ENCODE measurements at regions not wholly inside any gene's neighbourhood (a gene's known extent, or its start where the extent isn't known, plus 50 kb on each side); places are given as distances from the start of the nearest gene placed in this dataset.
A peak's percentile ranks its signal among the peaks of the same experiment; 100 is the strongest.

DNA sequence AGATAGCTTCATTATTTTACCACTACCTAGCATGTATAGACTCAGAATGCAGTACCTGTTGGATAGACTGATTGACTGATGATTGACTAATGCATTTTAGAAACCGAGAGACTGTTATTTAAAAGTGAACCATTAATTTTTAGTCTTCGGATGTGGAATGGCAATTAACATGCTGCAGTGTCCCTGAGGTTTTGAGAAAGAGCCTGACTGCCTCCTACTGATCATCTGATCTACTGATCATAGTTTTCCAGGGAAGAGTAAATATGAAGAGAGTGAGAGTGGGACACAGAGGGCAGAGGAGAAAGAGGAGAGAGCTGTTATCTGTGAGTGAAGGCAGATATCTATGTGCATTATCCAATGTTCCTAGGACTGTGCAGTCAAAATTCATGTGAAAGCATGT lies 764.7 kb downstream of the TRIML1 start:
- Mint-ChIP-seq H3K27me3 (no peaks in the 10 kb centered on the region), H3K4me3 (no peak overlapping the region), H3K27ac (no peak overlapping the region), H3K36me3 (ENCODE audit: low read depth) (no peaks in the 10 kb centered on the region), H3K4me1 (no peaks in the 10 kb centered on the region), H3K9me3 (ENCODE audit: low read depth) (peaks cover 10% of the 10 kb centered on the region)
- intact Hi-C loops (cut with DNase I, micrococcal nuclease): no loop called here
- DNase-seq: no peak
- ChIA-PET POLR2A (no interaction called here), CTCF (no interaction called here)
- no peak for ATAC-seq

DNA sequence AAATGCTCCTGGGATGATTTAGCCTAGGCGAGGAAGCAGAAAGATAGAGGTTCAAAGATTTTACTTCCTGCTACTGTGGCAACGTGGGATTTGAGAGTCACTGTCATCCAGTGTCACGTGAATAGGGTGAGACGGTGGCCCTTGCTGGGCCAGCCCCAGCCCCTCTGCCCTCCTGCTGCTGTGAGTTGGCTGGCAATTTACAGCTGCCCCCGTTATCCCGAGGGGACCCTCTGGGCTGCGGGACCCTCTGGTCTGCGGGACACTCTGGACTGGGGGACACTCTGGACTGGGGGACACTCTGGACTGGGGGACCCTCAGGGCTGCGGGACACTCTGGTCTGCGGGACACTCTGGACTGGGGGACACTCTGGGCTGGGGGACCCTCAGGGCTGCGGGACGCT lies 765.4 kb downstream of the TRIML1 start:
- Mint-ChIP-seq H3K4me1 (no peaks in the 10 kb centered on the region), H3K4me3 (no peak overlapping the region), H3K27me3 (no peaks in the 10 kb centered on the region), H3K27ac (no peak overlapping the region), H3K36me3 (ENCODE audit: low read depth) (no peaks in the 10 kb centered on the region), H3K9me3 (ENCODE audit: low read depth) (peaks cover 8% of the 10 kb centered on the region)
- CTCF ChIA-PET: no interaction called here
- ATAC-seq (no peak), DNase-seq (no peak)
- intact Hi-C loops (cut with DNase I, micrococcal nuclease): no loop called here
- POLR2A ChIA-PET: no interaction called here

DNA sequence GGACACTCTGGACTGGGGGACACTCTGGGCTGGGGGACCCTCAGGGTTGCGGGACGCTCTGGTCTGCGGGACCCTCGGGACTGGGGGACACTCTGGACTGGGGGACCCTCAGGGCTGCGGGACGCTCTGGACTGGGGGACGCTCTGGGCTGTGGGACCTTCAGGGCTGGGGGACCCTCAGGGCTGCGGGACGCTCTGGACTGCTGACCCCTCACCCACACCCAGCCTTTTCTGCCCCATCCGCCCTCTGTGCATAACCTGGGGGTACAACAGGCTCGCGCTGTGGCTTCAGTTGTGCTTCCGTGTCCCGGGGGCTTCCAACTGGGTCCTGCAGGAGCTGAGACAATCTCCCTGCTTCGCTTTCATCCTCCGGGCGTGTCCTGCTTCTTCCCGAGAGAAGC lies 766.0 kb downstream of the TRIML1 start:
- ChIA-PET POLR2A (no interaction called here), CTCF (no interaction called here)
- ATAC-seq (no peak), DNase-seq (no peak)
- intact Hi-C loops (cut with DNase I, micrococcal nuclease): no loop called here
- Mint-ChIP-seq H3K36me3 (ENCODE audit: low read depth) (no peaks in the 10 kb centered on the region), H3K9me3 (ENCODE audit: low read depth) (peaks cover 8% of the 10 kb centered on the region), H3K27ac (no peak overlapping the region), H3K4me3 (no peak overlapping the region), H3K27me3 (no peaks in the 10 kb centered on the region), H3K4me1 (no peaks in the 10 kb centered on the region)

DNA sequence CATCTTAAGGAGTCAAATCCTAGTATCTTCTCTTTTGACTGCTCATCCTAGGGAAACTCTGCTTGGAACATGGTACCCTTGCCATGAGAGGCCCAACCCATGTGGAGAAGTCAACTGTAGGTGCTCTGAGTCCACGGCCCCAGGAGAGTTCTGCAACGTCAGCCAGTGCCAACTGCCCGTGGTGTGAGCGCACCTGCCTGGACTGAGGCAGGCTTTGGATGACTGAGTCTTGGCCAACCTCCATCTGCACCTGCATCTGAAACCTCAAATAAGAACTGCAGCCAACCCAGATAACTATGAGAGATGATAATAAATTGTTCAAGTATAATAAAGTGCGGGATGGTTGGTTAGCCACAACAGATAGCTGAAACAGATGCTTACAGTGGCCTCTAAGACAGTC lies 772.0 kb downstream of the TRIML1 start:
- intact Hi-C loops (cut with DNase I, micrococcal nuclease): no loop called here
- Mint-ChIP-seq H3K36me3 (ENCODE audit: low read depth) (no peaks in the 10 kb centered on the region), H3K27me3 (no peaks in the 10 kb centered on the region), H3K27ac (no peak overlapping the region), H3K9me3 (ENCODE audit: low read depth) (peaks cover 10% of the 10 kb centered on the region), H3K4me1 (no peaks in the 10 kb centered on the region), H3K4me3 (no peak overlapping the region)
- ATAC-seq (no peak), DNase-seq (no peak)
- ChIA-PET POLR2A (no interaction called here), CTCF (no interaction called here)

DNA sequence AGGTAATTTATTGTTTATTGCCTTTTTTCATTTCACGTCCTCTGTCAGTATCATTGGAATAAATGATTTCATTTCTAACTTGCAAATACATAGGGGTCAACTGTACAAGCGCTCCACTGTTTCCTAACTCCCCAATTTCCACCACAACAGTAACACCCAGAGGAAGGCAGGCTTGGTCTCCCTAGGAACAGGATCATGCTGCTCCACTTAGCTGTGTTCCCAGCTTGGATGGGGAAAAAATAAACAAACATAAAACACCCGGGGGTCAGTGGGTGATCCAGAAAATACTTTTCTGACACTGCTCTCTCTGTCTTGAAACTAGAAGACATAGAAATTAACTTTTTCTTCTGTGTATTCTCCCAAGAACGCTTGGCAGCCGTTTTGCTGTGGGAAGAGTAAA lies 772.5 kb downstream of the TRIML1 start:
- no peak for DNase-seq
- Mint-ChIP-seq H3K27ac (no peak overlapping the region), H3K36me3 (ENCODE audit: low read depth) (no peaks in the 10 kb centered on the region), H3K9me3 (ENCODE audit: low read depth) (peaks cover 11% of the 10 kb centered on the region), H3K27me3 (no peaks in the 10 kb centered on the region), H3K4me1 (no peaks in the 10 kb centered on the region), H3K4me3 (no peak overlapping the region)
- ATAC-seq: no peak
- ChIA-PET CTCF (no interaction called here), POLR2A (no interaction called here)
- intact Hi-C loops (cut with DNase I, micrococcal nuclease): no loop called here

DNA sequence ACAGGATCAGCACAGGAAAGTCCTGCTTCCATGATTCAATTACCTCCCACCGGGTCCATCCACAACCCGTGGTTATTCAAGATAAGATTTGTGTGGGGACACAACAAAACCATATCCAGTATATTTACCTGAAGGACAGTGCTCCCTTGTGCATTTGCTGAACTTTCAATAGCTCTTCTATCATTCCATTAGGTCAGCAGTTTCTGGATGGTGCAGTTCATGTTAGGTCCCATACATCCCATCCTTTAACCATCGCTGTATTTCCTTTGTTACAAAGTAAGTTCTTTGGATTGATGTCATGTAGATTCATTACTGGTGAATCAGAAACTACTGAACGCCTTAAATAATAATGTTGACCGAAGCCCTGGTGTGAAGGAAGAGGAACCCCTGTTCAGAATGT lies 775.9 kb downstream of the TRIML1 start:
- intact Hi-C loops (cut with DNase I, micrococcal nuclease): no loop called here
- Mint-ChIP-seq H3K27ac (no peak overlapping the region), H3K4me1 (no peaks in the 10 kb centered on the region), H3K4me3 (no peak overlapping the region), H3K9me3 (ENCODE audit: low read depth) (peaks cover 23% of the 10 kb centered on the region), H3K27me3 (no peaks in the 10 kb centered on the region), H3K36me3 (ENCODE audit: low read depth) (no peaks in the 10 kb centered on the region)
- POLR2A ChIA-PET: no interaction called here
- DNase-seq: no peak
- CTCF ChIA-PET: no interaction called here
- ATAC-seq: no peak

DNA sequence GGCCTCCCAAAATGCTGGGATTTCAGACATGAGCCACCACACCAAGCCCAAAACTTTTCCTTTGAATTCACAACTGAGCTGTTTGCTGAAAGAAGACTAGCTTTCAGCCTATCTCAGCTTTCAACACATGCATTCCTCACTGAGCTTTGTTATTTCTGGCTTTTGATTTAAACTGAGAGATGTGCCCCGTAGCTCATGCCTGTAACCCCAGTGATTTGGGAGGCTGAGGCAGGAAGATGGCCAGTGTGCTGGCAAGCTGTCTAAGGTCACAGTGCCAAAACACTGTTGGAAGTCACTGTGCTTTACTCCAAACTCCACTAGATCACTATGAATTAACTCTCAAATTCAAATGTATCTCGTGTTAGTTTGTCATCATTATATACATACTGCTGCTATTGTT lies 779.5 kb downstream of the TRIML1 start:
- ChIA-PET POLR2A (no interaction called here), CTCF (no interaction called here)
- intact Hi-C loops (cut with DNase I, micrococcal nuclease): no loop called here
- Mint-ChIP-seq H3K4me1 (no peaks in the 10 kb centered on the region), H3K9me3 (ENCODE audit: low read depth) (peaks cover 21% of the 10 kb centered on the region), H3K27me3 (no peaks in the 10 kb centered on the region), H3K4me3 (no peak overlapping the region), H3K36me3 (ENCODE audit: low read depth) (no peaks in the 10 kb centered on the region), H3K27ac (no peak overlapping the region)
- DNase-seq (no peak), ATAC-seq (no peak)

DNA sequence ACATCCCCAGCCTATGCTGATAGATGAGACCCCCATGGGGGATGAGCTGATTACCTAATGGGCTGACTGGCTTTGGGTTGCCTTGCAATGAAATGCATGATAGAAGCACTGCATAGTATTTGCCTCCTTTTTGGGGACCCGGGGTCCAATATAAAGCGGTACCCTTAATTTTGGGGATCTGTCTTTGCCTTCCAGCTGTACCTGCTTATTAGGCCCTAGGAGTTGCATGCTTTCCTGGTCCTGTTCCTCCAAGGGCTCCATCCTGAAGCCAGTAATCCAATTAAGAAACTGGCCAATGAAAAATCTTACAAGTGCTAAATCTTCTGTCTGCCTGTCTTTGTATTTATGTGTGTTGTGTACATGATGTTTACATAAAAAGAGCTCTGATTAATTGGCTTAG lies 791.6 kb downstream of the TRIML1 start:
- no peak overlapping the region for H3K27ac Mint-ChIP-seq
- DNase-seq: peak; percentile 16
- POLR2A ChIA-PET: no interaction called here
- no peaks in the 10 kb centered on the region for H3K36me3 Mint-ChIP-seq (ENCODE audit: low read depth)
- no peaks in the 10 kb centered on the region for H3K27me3 Mint-ChIP-seq
- no peak overlapping the region for H3K4me3 Mint-ChIP-seq
- peaks cover 21% of the 10 kb centered on the region for H3K9me3 Mint-ChIP-seq (ENCODE audit: low read depth)
- H3K4me1 Mint-ChIP-seq: no peaks in the 10 kb centered on the region
- intact Hi-C loops (cut with DNase I, micrococcal nuclease): no loop called here
- ATAC-seq: no peak
- CTCF ChIA-PET: no interaction called here

DNA sequence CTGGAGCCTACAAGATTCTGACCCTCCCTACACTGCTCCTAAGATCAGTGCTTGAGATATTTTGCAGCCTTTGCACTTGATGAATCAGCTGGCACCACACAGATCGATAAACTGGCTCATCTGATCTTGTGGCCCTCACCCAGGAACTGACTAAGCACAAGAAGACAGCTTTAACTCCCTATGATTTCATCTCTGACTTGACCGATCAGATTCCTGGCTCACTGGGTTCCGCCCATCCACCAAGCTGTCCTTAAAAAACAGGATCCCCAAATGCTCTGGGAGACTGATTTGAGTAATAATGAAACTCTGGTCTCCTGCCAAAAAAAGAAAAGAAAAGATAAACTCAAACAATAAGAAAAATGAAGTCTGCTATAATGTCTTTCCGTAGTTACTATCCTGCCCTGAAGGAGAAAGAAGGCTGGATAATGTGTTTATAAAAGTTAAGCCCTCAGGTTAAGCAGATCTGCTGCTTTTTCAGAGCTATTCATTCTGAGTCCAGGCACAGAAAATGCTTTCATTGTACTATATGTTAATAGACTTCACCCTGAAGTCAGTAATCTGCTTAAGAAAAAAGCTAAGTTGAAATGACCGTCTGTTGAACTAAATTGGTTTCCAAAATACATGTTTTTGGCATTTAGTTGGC lies 795.2 kb downstream of the TRIML1 start:
- H3K9me3 Mint-ChIP-seq (ENCODE audit: low read depth): peaks cover 20% of the 10 kb centered on the region
- no peaks in the 10 kb centered on the region for H3K4me1 Mint-ChIP-seq
- no peak for DNase-seq
- no peak overlapping the region for H3K4me3 Mint-ChIP-seq
- no peaks in the 10 kb centered on the region for H3K27me3 Mint-ChIP-seq
- CTCF ChIA-PET: no interaction called here
- no peak for ATAC-seq
- H3K36me3 Mint-ChIP-seq (ENCODE audit: low read depth): no peaks in the 10 kb centered on the region
- no peak overlapping the region for H3K27ac Mint-ChIP-seq
- POLR2A ChIA-PET: no interaction called here
- intact Hi-C loops (cut with DNase I, micrococcal nuclease): no loop called here

DNA sequence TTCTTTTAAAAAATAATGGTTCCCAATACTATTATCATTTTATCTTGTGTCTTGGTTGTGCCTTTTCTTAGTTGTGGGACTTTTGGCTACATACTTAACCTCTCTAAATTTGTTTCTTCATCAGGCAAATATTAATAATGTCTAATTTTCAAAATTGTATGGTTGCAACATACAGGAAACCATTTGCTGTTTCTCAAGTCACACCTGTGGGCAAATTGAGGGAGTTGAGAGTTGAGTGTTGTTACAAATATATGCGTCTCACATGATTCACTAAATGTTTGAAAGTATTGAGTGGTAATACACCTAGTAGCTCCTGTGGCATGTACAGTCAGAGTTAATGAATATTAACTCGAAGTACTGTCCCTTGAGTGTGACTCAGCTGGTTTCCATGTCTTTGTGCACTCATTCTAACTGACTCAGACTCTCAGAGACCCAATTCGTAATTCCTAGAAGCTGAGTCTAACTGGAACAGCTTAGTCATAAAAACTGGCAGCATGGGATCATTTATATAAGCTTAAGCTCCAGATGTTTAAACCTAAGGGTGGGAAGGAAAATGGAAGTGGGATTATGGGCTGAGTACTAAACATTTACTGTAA lies 802.4 kb downstream of the TRIML1 start:
- Mint-ChIP-seq H3K9me3 (ENCODE audit: low read depth) (peaks cover 13% of the 10 kb centered on the region), H3K27me3 (no peaks in the 10 kb centered on the region), H3K36me3 (ENCODE audit: low read depth) (no peaks in the 10 kb centered on the region), H3K4me3 (no peak overlapping the region), H3K27ac (no peak overlapping the region), H3K4me1 (no peaks in the 10 kb centered on the region)
- ATAC-seq (no peak), DNase-seq (no peak)
- ChIA-PET CTCF (no interaction called here), POLR2A (no interaction called here)
- intact Hi-C loops (cut with DNase I, micrococcal nuclease): no loop called here

DNA sequence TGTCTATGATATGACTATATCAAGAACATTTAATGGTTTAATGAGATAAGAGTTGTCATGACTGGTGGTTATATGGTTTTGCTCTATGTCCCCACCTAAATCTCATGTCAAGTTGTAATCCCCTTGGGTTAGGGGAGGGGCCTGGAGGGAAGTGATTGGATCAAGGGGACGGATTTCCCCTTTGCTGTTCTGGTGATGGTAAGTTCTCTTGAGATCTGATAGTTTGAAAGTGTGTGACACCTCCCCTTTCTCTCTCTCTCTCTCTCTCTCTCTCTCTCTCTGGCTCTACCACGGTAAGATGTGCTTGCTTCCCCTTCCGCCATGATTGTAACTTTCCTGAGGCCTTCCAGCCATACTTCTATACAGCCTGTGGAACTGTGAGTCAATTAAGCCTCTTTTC lies 803.4 kb downstream of the TRIML1 start:
- Mint-ChIP-seq H3K27ac (no peak overlapping the region), H3K36me3 (ENCODE audit: low read depth) (no peaks in the 10 kb centered on the region), H3K27me3 (no peaks in the 10 kb centered on the region), H3K4me1 (no peaks in the 10 kb centered on the region), H3K4me3 (no peak overlapping the region), H3K9me3 (ENCODE audit: low read depth) (peaks cover 15% of the 10 kb centered on the region)
- no peak for DNase-seq
- intact Hi-C loops (cut with DNase I, micrococcal nuclease): no loop called here
- no peak for ATAC-seq
- ChIA-PET CTCF (no interaction called here), POLR2A (no interaction called here)

DNA sequence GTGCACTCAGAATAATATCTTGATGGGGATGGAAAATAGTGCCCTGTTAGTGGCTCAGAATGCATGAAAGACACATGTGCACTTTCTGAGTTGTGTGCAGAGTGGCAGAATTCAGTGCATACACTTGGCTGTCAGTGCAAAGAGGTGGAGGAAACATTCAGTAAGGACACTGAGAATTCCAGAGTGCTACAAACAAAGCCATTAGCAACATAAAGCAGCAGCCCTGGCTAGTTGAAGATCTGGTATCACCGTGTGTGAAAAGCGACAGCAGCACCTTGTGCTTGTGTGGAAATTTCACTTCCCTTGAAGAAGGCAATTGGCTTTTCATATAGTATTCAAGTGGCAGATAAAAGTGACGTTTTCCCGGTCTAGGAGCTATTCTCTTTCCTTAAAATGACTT lies 810.4 kb downstream of the TRIML1 start:
- no peaks in the 10 kb centered on the region for H3K4me1 Mint-ChIP-seq
- no peaks in the 10 kb centered on the region for H3K27me3 Mint-ChIP-seq
- ATAC-seq (no peak), DNase-seq (no peak)
- no peak overlapping the region for H3K27ac Mint-ChIP-seq
- ChIA-PET CTCF (interaction anchor here (0.6 kb wide), 1 partner anchor 114 kb away, joined by 3 read pairs; no protein-coding TSS in a partner anchor), POLR2A (no interaction called here)
- peaks cover 21% of the 10 kb centered on the region for H3K9me3 Mint-ChIP-seq (ENCODE audit: low read depth)
- H3K4me3 Mint-ChIP-seq: no peak overlapping the region
- H3K36me3 Mint-ChIP-seq (ENCODE audit: low read depth): no peaks in the 10 kb centered on the region
- intact Hi-C loops (cut with DNase I, micrococcal nuclease): no loop called here

DNA sequence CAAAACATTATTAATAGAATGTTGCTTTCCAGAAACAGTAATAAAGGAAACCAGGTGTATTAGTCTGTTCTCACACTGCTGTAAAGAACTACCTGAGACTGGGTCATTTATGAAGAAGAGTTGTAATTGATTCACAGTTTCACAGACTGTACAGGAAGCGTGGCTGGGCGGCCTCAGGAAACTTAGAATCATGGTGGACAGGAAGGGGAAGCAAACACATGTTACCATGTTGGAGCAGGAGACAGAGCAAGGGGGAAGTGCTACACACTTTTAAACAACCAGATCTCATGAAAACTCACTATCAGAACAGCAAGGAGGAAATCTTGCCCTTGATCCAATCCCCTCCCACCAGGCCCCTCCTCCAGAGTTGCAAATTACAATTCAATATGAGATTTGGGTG lies 815.8 kb downstream of the TRIML1 start:
- peaks cover 28% of the 10 kb centered on the region for H3K9me3 Mint-ChIP-seq (ENCODE audit: low read depth)
- intact Hi-C loops (cut with DNase I, micrococcal nuclease): no loop called here
- no peaks in the 10 kb centered on the region for H3K4me1 Mint-ChIP-seq
- H3K36me3 Mint-ChIP-seq (ENCODE audit: low read depth): no peaks in the 10 kb centered on the region
- ATAC-seq: no peak
- POLR2A ChIA-PET: no interaction called here
- H3K27ac Mint-ChIP-seq: no peak overlapping the region
- no peak overlapping the region for H3K4me3 Mint-ChIP-seq
- H3K27me3 Mint-ChIP-seq: no peaks in the 10 kb centered on the region
- CTCF ChIA-PET: no interaction called here
- no peak for DNase-seq
